ENCODE measurements at regions not wholly inside any gene's neighbourhood (a gene's known extent, or its start where the extent isn't known, plus 50 kb on each side); places are given as distances from the start of the nearest gene placed in this dataset.
"Not testable (repeated sequence)": the region's sequence is repeated elsewhere in the genome, so short reads cannot be mapped to it uniquely, and the experiment has no call there.

GRCh38 chr7:17043012-17043877, 161.5 kb upstream of the AGR3 start:
- no peak overlapping the region for H3K4me3 ChIP-seq
- H3K27me3 ChIP-seq, result no peaks in the 10 kb centered on the region
- no peak for DNase-seq (ENCODE audit: extremely low spot score in 2 of 2)
- H3K4me1 ChIP-seq, result peaks cover 5% of the 10 kb centered on the region
- TF ChIP-seq POLR2A (IDR thresholded peaks at IDR 0.05), result no peak
- no peak for TF ChIP-seq CTCF (IDR thresholded peaks at IDR 0.05)
- no peak for TF ChIP-seq POLR2AphosphoS5 (IDR thresholded peaks at IDR 0.05; ENCODE audit: insufficient read depth in 1 of 2, low read depth in 1 of 2)
- no peaks in the 10 kb centered on the region for H3K9me3 ChIP-seq
- no peaks in the 10 kb centered on the region for H3K36me3 ChIP-seq
- H3K27ac ChIP-seq, result no peak overlapping the region
- intact Hi-C loops (cut with DNase I), result no loop called here

- H3K27ac ChIP-seq, result no peak overlapping the region
- no peak for DNase-seq (ENCODE audit: extremely low spot score in 2 of 2)
- peaks cover 5% of the 10 kb centered on the region for H3K4me1 ChIP-seq
- H3K4me3 ChIP-seq, result no peak overlapping the region
- H3K36me3 ChIP-seq, result no peaks in the 10 kb centered on the region
- H3K27me3 ChIP-seq, result no peaks in the 10 kb centered on the region
- TF ChIP-seq POLR2A (IDR thresholded peaks at IDR 0.05) (no peak), POLR2AphosphoS5 (IDR thresholded peaks at IDR 0.05; ENCODE audit: insufficient read depth in 1 of 2, low read depth in 1 of 2) (no peak), CTCF (IDR thresholded peaks at IDR 0.05) (no peak)
- intact Hi-C loops (cut with DNase I), result no loop called here
- H3K9me3 ChIP-seq, result no peaks in the 10 kb centered on the region
These were observed 162.6 kb upstream of the AGR3 start for GRCh38 chr7:17044396-17044795.

GRCh38 chr7:17044861-17045260, 163.1 kb upstream of the AGR3 start:
- intact Hi-C loops (cut with DNase I), result no loop called here
- no peaks in the 10 kb centered on the region for H3K9me3 ChIP-seq
- H3K4me3 ChIP-seq, result no peak overlapping the region
- no peak for DNase-seq (ENCODE audit: extremely low spot score in 2 of 2)
- H3K27ac ChIP-seq, result no peak overlapping the region
- no peaks in the 10 kb centered on the region for H3K36me3 ChIP-seq
- no peaks in the 10 kb centered on the region for H3K27me3 ChIP-seq
- TF ChIP-seq POLR2A (IDR thresholded peaks at IDR 0.05) (no peak), CTCF (IDR thresholded peaks at IDR 0.05) (no peak), POLR2AphosphoS5 (IDR thresholded peaks at IDR 0.05; ENCODE audit: insufficient read depth in 1 of 2, low read depth in 1 of 2) (no peak)
- peaks cover 5% of the 10 kb centered on the region for H3K4me1 ChIP-seq

GRCh38 chr7:17046259-17046658, 164.5 kb upstream of the AGR3 start:
- no peaks in the 10 kb centered on the region for H3K9me3 ChIP-seq
- TF ChIP-seq CTCF (IDR thresholded peaks at IDR 0.05) (no peak), POLR2AphosphoS5 (IDR thresholded peaks at IDR 0.05; ENCODE audit: insufficient read depth in 1 of 2, low read depth in 1 of 2) (no peak), POLR2A (IDR thresholded peaks at IDR 0.05) (no peak)
- peaks cover 5% of the 10 kb centered on the region for H3K4me1 ChIP-seq
- no peak overlapping the region for H3K4me3 ChIP-seq
- no peak for DNase-seq (ENCODE audit: extremely low spot score in 2 of 2)
- H3K27ac ChIP-seq, result no peak overlapping the region
- intact Hi-C loops (cut with DNase I), result no loop called here
- H3K36me3 ChIP-seq, result no peaks in the 10 kb centered on the region
- no peaks in the 10 kb centered on the region for H3K27me3 ChIP-seq

- Histone ChIP-seq H3K36me3 (no peaks in the 10 kb centered on the region), H3K4me1 (peaks cover 5% of the 10 kb centered on the region), H3K27ac (no peak overlapping the region), H3K27me3 (no peaks in the 10 kb centered on the region), H3K4me3 (no peak overlapping the region), H3K9me3 (no peaks in the 10 kb centered on the region)
- TF ChIP-seq POLR2AphosphoS5 (IDR thresholded peaks at IDR 0.05; ENCODE audit: insufficient read depth in 1 of 2, low read depth in 1 of 2) (no peak), POLR2A (IDR thresholded peaks at IDR 0.05) (no peak), CTCF (IDR thresholded peaks at IDR 0.05) (no peak)
- no peak for DNase-seq (ENCODE audit: extremely low spot score in 2 of 2)
- intact Hi-C loops (cut with DNase I), result no loop called here
These were observed 164.9 kb upstream of the AGR3 start for GRCh38 chr7:17046666-17047065.

GRCh38 chr7:17053164-17053563, 171.4 kb upstream of the AGR3 start:
- intact Hi-C loops (cut with DNase I); DNase-seq (ENCODE audit: extremely low spot score in 2 of 2); H3K4me3 ChIP-seq; H3K27me3 ChIP-seq; H3K36me3 ChIP-seq; H3K27ac ChIP-seq; H3K4me1 ChIP-seq; H3K9me3 ChIP-seq: not testable (repeated sequence)

Data from vagina (tissue), 2 donors.